NOMO-1 treated with DMSO at 0.1 percent for 48 hours (cell line): ENCODE measurements at regions not wholly inside any gene's neighbourhood (a gene's known extent, or its start where the extent isn't known, plus 50 kb on each side); places are given as distances from the start of the nearest gene placed in this dataset.
"Not testable (repeated sequence)": the region's sequence is repeated elsewhere in the genome, so short reads cannot be mapped to it uniquely, and the experiment has no call there.

Experiments
- DNase-seq: peaks from one replicate; lab custom pipeline; 2025; ENCODE audit not compliant: unreplicated experiment; lab: John Stamatoyannopoulos, UW

GRCh38 chr4:138588501-138588900 is 346.4 kb upstream of the SLC7A11 start:
- no peak for DNase-seq

- no peak for DNase-seq
These were observed 337.0 kb upstream of the SLC7A11 start for GRCh38 chr4:138579146-138579545.

GRCh38 chr4:138577826-138578225 is 335.7 kb upstream of the SLC7A11 start:
- DNase-seq, result not testable (repeated sequence)

GRCh38 chr4:138577145-138577544 is 335.0 kb upstream of the SLC7A11 start:
- DNase-seq, result no peak

DNA sequence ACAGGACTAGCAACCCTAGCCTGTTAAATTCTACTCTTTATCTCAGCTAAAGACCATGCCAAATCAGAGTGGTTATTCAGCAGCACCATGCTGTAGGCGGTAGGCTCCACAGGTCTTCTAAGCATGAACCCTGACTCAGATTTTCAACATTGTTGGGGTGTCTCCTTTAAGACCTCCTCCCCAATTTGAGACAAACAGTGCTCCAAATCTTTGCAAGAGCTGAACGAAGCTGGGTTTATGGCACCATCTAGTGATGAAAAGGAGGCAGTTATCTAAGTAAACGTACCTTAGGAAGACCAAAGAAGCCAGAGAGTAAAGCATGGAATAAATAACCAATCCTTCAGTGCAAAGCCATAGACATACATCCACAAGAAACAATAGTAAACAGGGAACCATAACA is 334.5 kb upstream of the SLC7A11 start:
- DNase-seq, result no peak

DNA sequence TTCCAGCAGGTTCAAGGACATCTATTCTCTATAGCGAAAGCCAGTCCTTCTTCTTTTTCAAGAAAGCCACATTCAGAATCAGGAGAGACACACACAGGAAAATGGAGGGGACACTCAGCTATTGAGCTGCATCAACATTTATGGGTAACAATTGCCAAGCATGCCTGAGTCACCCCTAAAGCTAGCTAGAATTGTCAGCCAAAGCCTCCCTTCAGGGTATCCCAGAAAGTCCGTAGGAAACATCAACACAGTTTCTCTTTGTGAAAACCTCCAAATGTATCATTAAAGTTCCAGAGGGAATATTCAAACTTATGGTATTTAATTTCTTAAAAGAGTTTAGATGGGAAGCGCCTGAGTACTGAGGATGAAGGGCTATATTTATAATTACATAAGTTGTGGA is 331.1 kb upstream of the SLC7A11 start:
- no peak for DNase-seq

GRCh38 chr4:138572007-138572406 is 329.9 kb upstream of the SLC7A11 start:
- DNase-seq, result no peak

DNA sequence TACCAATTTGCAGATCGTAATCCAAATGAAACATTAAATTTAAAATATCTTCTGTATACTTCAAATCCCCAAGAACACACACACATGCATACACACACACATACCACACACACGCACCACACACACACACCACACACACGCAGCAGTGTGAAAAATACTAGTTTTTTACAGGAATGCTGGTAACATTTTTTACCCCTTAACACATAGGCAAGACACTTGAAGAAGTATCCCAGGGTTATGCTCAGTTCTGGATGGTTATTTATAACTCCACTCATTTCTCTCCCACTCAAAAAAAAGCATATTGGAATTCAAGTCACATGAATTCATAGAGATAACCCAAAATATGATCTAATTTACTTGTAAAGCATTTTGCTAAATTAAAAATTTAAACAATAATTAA is 325.5 kb upstream of the SLC7A11 start:
- no peak for DNase-seq

GRCh38 chr4:138565576-138565975 is 323.4 kb upstream of the SLC7A11 start:
- DNase-seq, result no peak

- DNase-seq, result no peak
These were observed 320.4 kb upstream of the SLC7A11 start for GRCh38 chr4:138562544-138562991.

- DNase-seq, result no peak
These were observed 319.8 kb upstream of the SLC7A11 start for GRCh38 chr4:138561906-138562305.

DNA sequence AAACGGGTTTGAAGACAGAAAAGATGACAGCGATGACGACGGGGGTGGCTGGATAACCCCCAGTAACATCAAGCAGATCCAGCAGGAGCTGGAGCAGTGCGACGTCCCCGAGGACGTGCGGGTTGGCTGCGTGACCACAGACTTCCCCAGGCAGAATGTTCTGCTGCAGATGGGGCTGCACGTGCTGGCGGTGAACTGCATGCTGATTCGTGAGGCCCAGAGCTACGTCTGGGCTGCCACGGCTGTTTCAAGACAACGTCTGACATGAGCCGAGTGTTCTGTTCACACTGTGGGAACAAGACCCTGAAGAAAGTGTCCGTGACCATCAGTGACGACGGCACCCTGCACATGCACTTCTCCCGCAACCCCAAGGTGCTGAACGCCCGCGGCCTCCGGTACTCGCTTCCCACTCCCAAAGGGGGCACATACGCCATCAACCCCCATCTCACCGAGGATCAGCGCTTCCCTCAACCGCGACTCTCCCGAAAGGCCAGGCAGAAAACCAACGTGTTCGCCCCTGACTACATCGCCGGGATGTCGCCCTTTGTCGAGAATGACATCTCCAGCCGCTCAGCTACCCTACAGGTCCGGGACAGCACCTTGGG is 319.2 kb upstream of the SLC7A11 start:
- DNase-seq, result no peak

DNA sequence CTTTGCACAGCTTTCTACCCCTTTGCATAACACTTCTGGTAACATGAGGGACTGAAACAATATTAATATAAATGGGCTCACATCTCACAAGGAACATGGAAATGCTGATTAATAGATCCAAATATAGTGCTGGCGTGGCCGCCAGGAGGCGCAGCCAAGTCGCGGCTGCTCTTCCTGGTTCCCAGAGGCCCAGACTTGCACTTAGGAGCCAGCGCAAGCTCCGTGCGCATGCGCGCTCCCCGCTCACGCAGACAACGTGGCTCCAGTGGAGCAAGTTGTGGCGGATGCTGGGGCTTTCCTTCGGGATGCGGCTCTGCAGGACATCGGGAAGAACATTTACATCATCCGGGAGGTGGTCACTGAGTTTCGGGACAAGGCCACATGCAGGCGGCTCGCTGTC is 318.3 kb upstream of the SLC7A11 start:
- no peak for DNase-seq

- DNase-seq, result peak; percentile 7
These were observed 316.7 kb upstream of the SLC7A11 start for GRCh38 chr4:138558886-138559285.

DNA sequence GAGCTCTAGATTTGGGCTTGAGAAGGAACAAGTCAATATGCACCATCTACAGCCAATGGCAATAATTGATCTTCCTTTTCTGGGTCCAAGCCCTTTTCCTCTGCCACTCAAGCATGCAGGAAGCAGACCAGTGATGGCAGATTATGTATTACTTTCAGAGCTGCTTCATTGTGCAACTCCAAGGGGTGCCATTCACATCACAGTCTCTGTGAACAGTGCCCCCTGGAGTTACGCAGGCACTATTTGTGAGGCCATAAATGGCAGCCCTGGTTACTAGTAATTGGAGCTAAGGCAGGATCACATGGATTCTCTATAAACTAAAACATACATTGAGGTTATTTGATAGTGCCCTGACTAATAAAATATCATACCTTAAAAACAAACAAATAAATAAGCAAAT is 313.4 kb upstream of the SLC7A11 start:
- DNase-seq, result peak; percentile 32

DNA sequence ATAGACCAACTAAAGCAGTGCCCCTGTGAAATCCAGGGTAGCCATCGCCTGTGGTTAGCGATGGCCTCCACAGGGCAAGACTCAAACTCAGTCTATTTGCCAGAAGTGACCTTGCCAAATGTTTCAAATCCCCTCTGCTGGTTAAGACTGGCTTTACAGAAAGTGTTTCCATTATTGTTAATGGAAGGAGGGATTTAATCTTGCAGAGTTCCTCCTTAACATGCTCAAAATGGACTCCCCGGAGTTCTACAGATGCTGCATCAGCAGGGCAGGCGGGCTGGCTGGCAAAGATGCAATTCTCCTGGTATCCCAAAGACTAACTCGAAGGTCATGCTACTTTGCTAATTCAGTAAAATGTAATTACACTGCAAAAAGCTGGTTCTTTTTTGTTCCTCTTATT is 313.0 kb upstream of the SLC7A11 start:
- no peak for DNase-seq

- no peak for DNase-seq
These were observed 311.1 kb upstream of the SLC7A11 start for GRCh38 chr4:138553001-138553845.

DNA sequence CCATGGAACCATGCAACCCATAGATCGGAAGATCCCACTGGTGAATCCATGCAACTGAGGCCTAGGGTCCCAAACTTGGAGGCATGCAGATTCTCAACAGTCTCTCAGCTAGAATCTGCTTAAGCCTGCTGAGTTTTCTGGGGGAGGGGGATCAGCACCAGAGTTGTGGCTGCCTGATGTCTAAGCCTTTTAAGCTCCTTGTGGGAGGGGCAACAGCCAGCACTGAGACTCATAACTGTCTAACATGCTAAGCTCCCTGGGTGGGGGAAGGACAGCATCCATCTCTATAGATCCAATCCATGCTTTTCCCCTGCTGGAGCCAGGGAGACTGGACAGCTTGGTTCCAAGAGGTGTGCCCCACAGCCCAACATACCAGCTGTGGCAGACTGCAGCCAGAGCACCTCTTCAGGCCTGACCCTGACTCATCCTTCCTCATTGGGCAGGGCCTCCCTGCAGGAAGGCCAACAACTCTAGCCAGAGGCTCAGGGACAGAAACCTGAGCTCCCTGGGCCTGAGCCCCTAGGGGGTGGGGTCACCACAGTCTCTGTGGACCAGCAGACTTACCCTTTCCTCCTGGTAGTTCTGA is 300.1 kb upstream of the SLC7A11 start:
- DNase-seq, result no peak

- no peak for DNase-seq
These were observed 298.1 kb upstream of the SLC7A11 start for GRCh38 chr4:138540056-138540800.

DNA sequence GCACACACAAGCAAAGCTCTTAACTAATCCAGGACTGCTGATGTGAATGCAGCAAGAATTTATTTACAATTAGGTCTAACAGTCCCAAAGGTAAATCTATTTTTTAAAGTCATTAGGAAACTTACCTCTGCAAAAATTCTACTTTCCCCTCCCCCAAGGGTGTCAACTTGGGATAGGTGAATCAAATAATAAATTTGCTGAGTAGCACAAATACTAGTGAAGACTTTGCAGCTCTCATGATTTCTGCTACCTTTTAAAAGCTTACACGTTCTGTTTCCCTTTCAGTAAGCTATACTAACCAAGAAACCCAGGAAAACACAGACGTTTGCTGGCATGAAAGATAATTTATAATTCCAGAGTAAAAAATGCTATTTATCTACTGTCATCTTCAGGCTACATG is 296.6 kb upstream of the SLC7A11 start:
- no peak for DNase-seq

GRCh38 chr4:138537731-138538490 is 295.8 kb upstream of the SLC7A11 start:
- DNase-seq, result no peak
